Adrenal gland (tissue), 5 donors: ENCODE measurements at regions not wholly inside any gene's neighbourhood (a gene's known extent, or its start where the extent isn't known, plus 50 kb on each side); places are given as distances from the start of the nearest gene placed in this dataset.

Source experiments
- POLR2A ChIP-seq, 2 donors: fragments of 450-650 bp; IDR thresholded peaks; one replicate each; pipeline ENCODE4 v1.6.1; 2017; ENCODE audit warnings: antibody characterized with exemption in 2 of 2, mild to moderate bottlenecking in 2 of 2, moderate library complexity in 1 of 2
- TF ChIP-seq, protein P1 (sequence below), 6 experiments: fragments of 450-650 bp in 4 of 6; fragments of 200-600 bp in 2 of 6; sonication (generic) in 1 of 6; IDR thresholded peaks; 1 replicate in 5 of 6; 2 replicates in 1 of 6; pipeline versions ENCODE4 v1.5.1 to v1.8.0; 2016 to 2021; ENCODE audit warnings: antibody characterized with exemption in 6 of 6, mild to moderate bottlenecking in 2 of 6, moderate library complexity in 1 of 6
- donor health status: DM: no; HTN: no; CAD: no.

DNA sequence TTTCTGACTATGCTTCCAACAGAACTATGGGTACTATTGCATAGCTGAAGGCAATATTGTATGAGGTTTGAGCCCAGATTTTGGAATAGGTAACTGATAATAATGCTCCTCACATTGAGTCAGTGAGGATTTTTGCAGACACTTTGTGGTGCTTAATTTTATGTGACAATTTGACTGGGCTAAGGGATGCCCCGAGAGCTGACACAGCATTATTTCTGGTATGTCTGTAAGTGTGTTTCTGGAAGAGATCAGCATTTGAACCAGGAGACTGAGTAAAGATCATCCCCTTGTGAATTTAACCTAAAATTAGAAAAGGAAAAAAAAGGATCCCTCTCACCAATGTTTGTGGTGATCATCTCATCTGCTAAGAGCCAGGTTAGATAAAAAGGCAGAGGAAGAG lies 404.9 kb downstream of the AEBP2 start:
- TF ChIP-seq, protein P1, sequence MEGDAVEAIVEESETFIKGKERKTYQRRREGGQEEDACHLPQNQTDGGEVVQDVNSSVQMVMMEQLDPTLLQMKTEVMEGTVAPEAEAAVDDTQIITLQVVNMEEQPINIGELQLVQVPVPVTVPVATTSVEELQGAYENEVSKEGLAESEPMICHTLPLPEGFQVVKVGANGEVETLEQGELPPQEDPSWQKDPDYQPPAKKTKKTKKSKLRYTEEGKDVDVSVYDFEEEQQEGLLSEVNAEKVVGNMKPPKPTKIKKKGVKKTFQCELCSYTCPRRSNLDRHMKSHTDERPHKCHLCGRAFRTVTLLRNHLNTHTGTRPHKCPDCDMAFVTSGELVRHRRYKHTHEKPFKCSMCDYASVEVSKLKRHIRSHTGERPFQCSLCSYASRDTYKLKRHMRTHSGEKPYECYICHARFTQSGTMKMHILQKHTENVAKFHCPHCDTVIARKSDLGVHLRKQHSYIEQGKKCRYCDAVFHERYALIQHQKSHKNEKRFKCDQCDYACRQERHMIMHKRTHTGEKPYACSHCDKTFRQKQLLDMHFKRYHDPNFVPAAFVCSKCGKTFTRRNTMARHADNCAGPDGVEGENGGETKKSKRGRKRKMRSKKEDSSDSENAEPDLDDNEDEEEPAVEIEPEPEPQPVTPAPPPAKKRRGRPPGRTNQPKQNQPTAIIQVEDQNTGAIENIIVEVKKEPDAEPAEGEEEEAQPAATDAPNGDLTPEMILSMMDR (IDR thresholded peaks at IDR 0.05), result no peak
- no peak for TF ChIP-seq POLR2A (IDR thresholded peaks at IDR 0.05)
